GM19193 (cell line): ENCODE measurements at regions not wholly inside any gene's neighbourhood (a gene's known extent, or its start where the extent isn't known, plus 50 kb on each side); places are given as distances from the start of the nearest gene placed in this dataset.

Experiments
- POLR2A ChIP-seq: IDR thresholded peaks from 4 replicates; pipeline ENCODE4 v1.6.1; 2011; ENCODE audit not compliant: insufficient read depth, insufficient read length; ENCODE audit errors: extremely low read depth

GRCh38 chr3:159806412-159806811 lies 182.2 kb upstream of the IL12A start:
- no peak for TF ChIP-seq POLR2A

- TF ChIP-seq POLR2A: no peak
Measured at GRCh38 chr3:159807137-159808040, 181.2 kb upstream of the IL12A start.

GRCh38 chr3:159813822-159814531 lies 174.7 kb upstream of the IL12A start:
- no peak for TF ChIP-seq POLR2A

DNA sequence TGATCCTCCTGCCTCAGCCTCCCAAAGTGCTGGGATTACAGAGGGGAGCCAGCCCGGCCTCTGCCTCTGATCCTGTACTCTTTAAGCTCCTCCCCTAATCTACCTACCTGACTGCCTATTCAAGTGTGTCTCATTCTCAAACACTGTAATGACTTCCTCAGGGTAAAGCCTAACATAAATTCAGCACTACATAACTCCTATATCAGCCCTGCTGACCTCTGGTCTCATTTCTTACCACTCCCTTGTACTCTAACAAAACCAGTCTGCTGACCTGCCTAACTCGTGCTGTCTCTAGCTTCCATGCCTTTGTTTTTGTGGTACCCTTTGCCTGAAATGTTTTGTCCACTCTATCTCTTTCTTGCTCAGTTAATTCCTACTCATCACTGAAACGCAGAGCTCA lies 172.1 kb upstream of the IL12A start:
- TF ChIP-seq POLR2A: no peak

DNA sequence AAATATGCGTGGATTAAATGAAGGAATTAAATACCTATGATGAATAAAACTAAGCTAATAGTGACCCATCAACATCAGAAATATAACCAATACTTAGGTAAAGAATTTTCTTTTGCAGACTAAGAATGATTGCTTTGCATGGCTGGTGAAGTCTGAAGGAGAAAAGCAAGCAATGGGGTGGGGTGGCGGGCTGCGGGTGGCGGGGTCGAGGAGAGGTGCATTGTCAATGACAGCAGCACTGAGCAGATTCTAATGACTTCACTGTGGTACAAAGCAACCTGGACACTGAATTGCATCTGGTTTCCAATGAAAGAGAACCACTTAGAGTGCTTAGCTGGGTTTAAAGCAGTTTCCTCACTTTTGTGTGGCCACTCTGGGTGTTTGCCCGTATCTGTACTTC lies 171.5 kb upstream of the IL12A start:
- TF ChIP-seq POLR2A: no peak

DNA sequence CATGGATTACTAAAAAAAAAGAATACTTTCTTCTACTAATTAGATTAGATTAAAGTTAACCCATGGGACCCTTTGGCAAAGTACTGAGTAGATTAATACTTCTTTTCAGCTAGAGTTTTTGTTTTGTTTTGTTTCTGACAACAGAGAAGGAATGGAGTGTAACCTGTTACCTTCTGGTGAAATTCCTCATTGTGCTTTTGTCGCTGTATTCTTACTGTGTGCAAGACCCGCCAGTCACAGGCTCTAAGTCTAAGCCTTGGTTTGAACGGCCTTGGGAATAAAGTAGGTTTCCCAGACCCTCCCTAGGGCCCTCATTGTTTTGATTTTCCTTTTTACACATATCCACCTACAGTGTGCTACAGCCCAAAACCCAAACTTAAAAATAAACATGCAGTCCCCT lies 171.1 kb upstream of the IL12A start:
- TF ChIP-seq POLR2A: no peak

GRCh38 chr3:159818399-159818798 lies 170.2 kb upstream of the IL12A start:
- no peak for TF ChIP-seq POLR2A

- no peak for TF ChIP-seq POLR2A
Measured at GRCh38 chr3:159818997-159819500, 169.6 kb upstream of the IL12A start.

GRCh38 chr3:159819676-159820075 lies 169.0 kb upstream of the IL12A start:
- TF ChIP-seq POLR2A: no peak

- no peak for TF ChIP-seq POLR2A
Measured at GRCh38 chr3:159821110-159821509, 167.5 kb upstream of the IL12A start.

GRCh38 chr3:159821736-159822135 lies 166.9 kb upstream of the IL12A start:
- TF ChIP-seq POLR2A: no peak

DNA sequence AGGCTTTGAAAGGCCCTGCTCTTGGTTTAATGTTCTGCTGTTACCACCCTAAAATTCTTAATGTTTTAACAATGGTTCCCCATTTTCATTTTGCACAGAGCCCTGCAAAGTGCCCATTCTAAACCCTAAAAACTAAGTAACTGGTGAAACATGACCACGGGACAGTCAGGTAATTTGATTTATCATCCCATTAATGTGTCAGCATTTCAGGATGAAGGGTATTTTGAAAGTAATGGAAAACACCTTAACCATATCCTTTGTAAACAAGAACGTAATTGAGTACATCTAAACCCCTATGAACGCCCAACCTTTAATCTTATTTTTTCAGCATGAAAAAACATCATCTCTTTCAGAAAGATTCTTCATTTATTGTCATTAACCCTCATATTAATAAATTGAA lies 164.9 kb upstream of the IL12A start:
- no peak for TF ChIP-seq POLR2A

- TF ChIP-seq POLR2A: no peak
Measured at GRCh38 chr3:159824333-159824732, 164.3 kb upstream of the IL12A start.

- no peak for TF ChIP-seq POLR2A
Measured at GRCh38 chr3:159825216-159825854, 163.3 kb upstream of the IL12A start.

GRCh38 chr3:159828542-159828943 lies 160.1 kb upstream of the IL12A start:
- TF ChIP-seq POLR2A: no peak
